Prostate gland (tissue), 2 donors: ENCODE measurements at regions not wholly inside any gene's neighbourhood (a gene's known extent, or its start where the extent isn't known, plus 50 kb on each side); places are given as distances from the start of the nearest gene placed in this dataset.

Experiments
- DNase-seq: peaks from one replicate; pipeline ENCODE4 v3.0.0-alpha.2; 2019; ENCODE audit warnings: low spot score
- H3K27ac ChIP-seq, 2 donors: fragments of 200-600 bp; sonication (generic); 2 replicates each; pipeline ENCODE4 v1.5.1; 2017 to 2019
- H3K27me3 ChIP-seq: fragments of 200-600 bp; sonication (generic); replicated peaks from 2 replicates; pipeline ENCODE4 v1.5.1; 2019; ENCODE audit not compliant: insufficient read depth
- H3K36me3 ChIP-seq, 2 donors: fragments of 200-600 bp; sonication (generic); 1 replicate in 1 of 2; 2 replicates in 1 of 2; pipeline versions ENCODE4 v1.5.1 to v1.8.1; 2017 to 2019
- H3K4me1 ChIP-seq: fragments of 200-600 bp; sonication (generic); replicated peaks from 2 replicates; pipeline ENCODE4 v1.5.1; 2019
- H3K4me3 ChIP-seq, 2 donors: fragments of 200-600 bp; sonication (generic); 2 replicates each; pipeline ENCODE4 v1.5.1; 2017 to 2019
- H3K9me3 ChIP-seq: fragments of 200-600 bp; sonication (generic); 2 replicates; pipeline ENCODE4 v1.5.1; 2017
- POLR2A ChIP-seq: fragments of 450-650 bp; IDR thresholded peaks from one replicate; pipeline ENCODE4 v1.6.1; 2016; ENCODE audit warnings: antibody characterized with exemption, mild to moderate bottlenecking
- POLR2AphosphoS5 ChIP-seq: sonication (generic); formaldehyde crosslinking; IDR thresholded peaks from one replicate; pipeline ENCODE4 v1.6.1; 2017; ENCODE audit warnings: antibody characterized with exemption
- WGBS: methylation state at CpG from one replicate; pipeline ENCODE4 v1.1.5; 2018; 5-methylcytosine and 5-hydroxymethylcytosine counted together
- intact Hi-C: fragments of 100-400 bp; cut with DNase I; formaldehyde crosslinking; loops from one replicate; pipeline ENCODE4 v1.14.2; 2022
- TF ChIP-seq, protein P1 (sequence below), 4 experiments: fragments of 200-600 bp in 2 of 4; fragments of 450-650 bp in 2 of 4; sonication (generic) in 2 of 4; IDR thresholded peaks; 1 replicate in 3 of 4; 2 replicates in 1 of 4; pipeline ENCODE4 v1.5.1; 2016 to 2019; ENCODE audit warnings: antibody characterized with exemption in 4 of 4, mild to moderate bottlenecking in 2 of 4, moderate library complexity in 2 of 4

GRCh38 chr3:106191211-106191610, 322.4 kb upstream of the CBLB start:
- TF ChIP-seq POLR2AphosphoS5, result no peak
- TF ChIP-seq, protein P1, sequence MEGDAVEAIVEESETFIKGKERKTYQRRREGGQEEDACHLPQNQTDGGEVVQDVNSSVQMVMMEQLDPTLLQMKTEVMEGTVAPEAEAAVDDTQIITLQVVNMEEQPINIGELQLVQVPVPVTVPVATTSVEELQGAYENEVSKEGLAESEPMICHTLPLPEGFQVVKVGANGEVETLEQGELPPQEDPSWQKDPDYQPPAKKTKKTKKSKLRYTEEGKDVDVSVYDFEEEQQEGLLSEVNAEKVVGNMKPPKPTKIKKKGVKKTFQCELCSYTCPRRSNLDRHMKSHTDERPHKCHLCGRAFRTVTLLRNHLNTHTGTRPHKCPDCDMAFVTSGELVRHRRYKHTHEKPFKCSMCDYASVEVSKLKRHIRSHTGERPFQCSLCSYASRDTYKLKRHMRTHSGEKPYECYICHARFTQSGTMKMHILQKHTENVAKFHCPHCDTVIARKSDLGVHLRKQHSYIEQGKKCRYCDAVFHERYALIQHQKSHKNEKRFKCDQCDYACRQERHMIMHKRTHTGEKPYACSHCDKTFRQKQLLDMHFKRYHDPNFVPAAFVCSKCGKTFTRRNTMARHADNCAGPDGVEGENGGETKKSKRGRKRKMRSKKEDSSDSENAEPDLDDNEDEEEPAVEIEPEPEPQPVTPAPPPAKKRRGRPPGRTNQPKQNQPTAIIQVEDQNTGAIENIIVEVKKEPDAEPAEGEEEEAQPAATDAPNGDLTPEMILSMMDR (IDR thresholded peaks at IDR 0.05), result no peak
- TF ChIP-seq POLR2A, result no peak
- intact Hi-C loops, result no loop called here
- no peak for DNase-seq

DNA sequence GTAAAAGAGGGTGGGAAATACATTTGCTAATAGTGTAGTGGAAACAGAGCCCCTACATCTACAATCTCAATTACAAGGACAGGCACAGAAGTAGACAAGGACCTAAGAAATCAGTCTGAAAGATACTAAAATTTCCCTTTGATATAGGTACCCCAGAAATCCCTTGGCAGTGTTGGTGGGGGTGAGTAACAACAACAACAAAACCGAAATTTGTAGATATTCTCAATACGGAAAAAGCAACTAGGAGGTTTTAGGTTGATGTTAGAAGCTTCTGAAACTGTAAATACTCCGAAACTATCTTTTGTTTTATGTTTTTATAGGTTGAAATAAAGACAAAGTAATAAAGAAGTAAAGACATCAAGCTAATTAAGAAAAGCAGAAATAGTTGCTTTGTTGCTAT, 323.1 kb upstream of the CBLB start:
- no peak for TF ChIP-seq POLR2A
- TF ChIP-seq POLR2AphosphoS5, result no peak
- TF ChIP-seq, protein P1 (IDR thresholded peaks at IDR 0.05), result no peak
- Histone ChIP-seq H3K4me1 (no peaks in the 10 kb centered on the region), H3K4me3 (no peak overlapping the region), H3K27ac (no peak overlapping the region), H3K36me3 (no peaks in the 10 kb centered on the region), H3K9me3 (no peaks in the 10 kb centered on the region), H3K27me3 (no peaks in the 10 kb centered on the region)
- DNase-seq, result no peak
- 95% methylated on average over 3 of the region's 3 CpGs for WGBS
- intact Hi-C loops, result no loop called here

More at GRCh38 chr3:106191211-106191610, 322.4 kb upstream of the CBLB start:
- H3K4me1 ChIP-seq, result no peaks in the 10 kb centered on the region
- H3K27ac ChIP-seq, result no peak overlapping the region
- H3K36me3 ChIP-seq, result no peaks in the 10 kb centered on the region
- H3K27me3 ChIP-seq, result no peaks in the 10 kb centered on the region
- whole genome bisulfite sequencing, result 93% methylated on average over 1 of the region's 1 CpG
- no peaks in the 10 kb centered on the region for H3K9me3 ChIP-seq
- no peak overlapping the region for H3K4me3 ChIP-seq

DNA sequence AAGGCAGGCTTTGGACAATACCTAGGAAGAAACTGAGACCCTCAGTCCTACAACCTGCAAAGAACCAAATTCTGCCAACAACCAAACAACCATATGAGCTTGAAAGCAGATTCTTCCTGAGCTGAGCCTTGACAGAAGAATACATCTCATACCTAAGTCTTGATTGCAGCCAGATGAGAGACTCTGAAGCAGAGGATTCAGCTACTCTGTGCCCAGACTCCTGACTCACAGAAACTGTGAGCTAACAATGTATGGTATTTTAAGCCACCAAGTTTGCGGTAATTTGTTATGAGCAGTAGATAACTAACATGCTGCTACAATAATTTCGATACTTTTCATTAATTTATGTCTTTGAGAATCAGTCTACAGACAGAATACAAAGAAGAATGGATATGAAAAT, 325.1 kb upstream of the CBLB start:
- no peaks in the 10 kb centered on the region for H3K9me3 ChIP-seq
- no peaks in the 10 kb centered on the region for H3K4me1 ChIP-seq
- intact Hi-C loops, result no loop called here
- no peaks in the 10 kb centered on the region for H3K36me3 ChIP-seq
- WGBS, result 97% methylated on average over 2 of the region's 2 CpGs
- TF ChIP-seq, protein P1 (IDR thresholded peaks at IDR 0.05), result no peak
- TF ChIP-seq POLR2A (no peak), POLR2AphosphoS5 (no peak)
- no peak overlapping the region for H3K27ac ChIP-seq
- H3K27me3 ChIP-seq, result no peaks in the 10 kb centered on the region
- H3K4me3 ChIP-seq, result no peak overlapping the region
- no peak for DNase-seq

DNA sequence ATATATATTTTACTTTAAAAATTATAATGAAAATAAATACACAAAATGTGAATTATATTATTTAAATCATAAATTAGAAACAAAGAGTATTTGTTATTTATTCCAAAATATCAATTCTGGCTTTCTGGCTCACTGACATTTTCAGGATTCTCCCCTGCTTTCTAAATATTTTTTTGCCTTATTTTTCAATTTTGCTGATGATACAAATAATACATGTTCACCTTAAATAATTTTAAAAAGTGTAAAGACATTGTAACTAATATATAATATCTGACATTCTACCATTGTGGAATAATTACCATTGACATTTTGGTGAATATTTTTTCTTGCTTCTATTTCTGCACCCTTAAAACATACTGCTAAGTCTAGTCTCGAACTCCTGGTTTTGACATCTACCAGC, 325.9 kb upstream of the CBLB start:
- Histone ChIP-seq H3K4me3 (no peak overlapping the region), H3K27ac (no peak overlapping the region), H3K36me3 (no peaks in the 10 kb centered on the region), H3K27me3 (no peaks in the 10 kb centered on the region), H3K4me1 (no peaks in the 10 kb centered on the region), H3K9me3 (no peaks in the 10 kb centered on the region)
- WGBS, result 100% methylated on average over 1 of the region's 1 CpG
- no peak for DNase-seq
- intact Hi-C loops, result no loop called here
- TF ChIP-seq, protein P1 (IDR thresholded peaks at IDR 0.05), result no peak
- TF ChIP-seq POLR2AphosphoS5 (no peak), POLR2A (no peak)

- no peaks in the 10 kb centered on the region for H3K27me3 ChIP-seq
- no peaks in the 10 kb centered on the region for H3K9me3 ChIP-seq
- H3K4me3 ChIP-seq, result no peak overlapping the region
- intact Hi-C loops, result no loop called here
- H3K27ac ChIP-seq, result no peak overlapping the region
- H3K4me1 ChIP-seq, result no peaks in the 10 kb centered on the region
- WGBS, result 67% methylated on average over 4 of the region's 4 CpGs
- TF ChIP-seq POLR2AphosphoS5 (no peak), POLR2A (no peak)
- TF ChIP-seq, protein P1 (IDR thresholded peaks at IDR 0.05), result no peak
- no peaks in the 10 kb centered on the region for H3K36me3 ChIP-seq
- DNase-seq, result no peak
Observed at GRCh38 chr3:106197532-106198194, 328.9 kb upstream of the CBLB start.
